K562 (cell line): ENCODE measurements at regions not wholly inside any gene's neighbourhood (a gene's known extent, or its start where the extent isn't known, plus 50 kb on each side); places are given as distances from the start of the nearest gene placed in this dataset.

Source experiments
- ATAC-seq: fragments of 200-7000 bp; cut with Tn5 transposase; 3 replicates; pipeline ENCODE4 v1.9.1; 2020; ENCODE audit warnings: moderate library complexity
- BruUV-seq: library from RNA; stranded (reverse); fragments of 400-500 nt; replicated peaks from 2 replicates; lab custom pipeline; 2021; lab: Mats Ljungman, UMichigan
- CTCF ChIA-PET: fragments of 300-600 bp; formaldehyde crosslinking; extraction: SDS; loops from one replicate; lab custom pipeline; 2021; ENCODE audit warnings: low intra/inter-chr PET ratio; lab: Yijun Ruan, JAX
- POLR2A ChIA-PET: fragments of 300-600, 350-650 bp; sonication (Branson Sonifier 250); formaldehyde crosslinking; extraction: SDS; loops from one replicate; lab custom pipeline; 2021; ENCODE audit warnings: antibody characterized with exemption, inconsistent platforms; lab: Yijun Ruan, JAX
- DNase-seq, 4 experiments: peaks; one replicate each; pipeline versions ENCODE4 v3.0.0 to v3.0.0-alpha.2; 2011 to 2018; ENCODE audit warnings: low spot score in 3 of 4, mixed read lengths in 3 of 4; ENCODE audit errors: extremely low read depth in 1 of 4
- FAIRE-seq: peaks from 2 replicates; lab custom pipeline; 2011; peaks lifted over from hg19 to GRCh38; lab: Jason Lieb, UNC
- H2AFZ ChIP-seq: 2 replicates; pipeline ENCODE4 v1.6.0; 2011; ENCODE audit warnings: low read depth, low read length, control low read depth, inconsistent platforms
- H3K27ac ChIP-seq: fragments of 200-600 bp; 3 replicates; pipeline ENCODE4 v1.8.0; 2011; ENCODE audit warnings: low read depth, mild to moderate bottlenecking, control low read depth, inconsistent platforms, low read length, moderate library complexity, mixed read lengths; ENCODE audit errors: extremely low read depth
- H3K27me3 ChIP-seq, 2 experiments: fragments of 300-600 bp in 1 of 2; 2 replicates in 1 of 2; 3 replicates in 1 of 2; pipeline versions ENCODE4 v1.6.0 to v1.8.0; 2011; ENCODE audit warnings: inconsistent platforms in 2 of 2, low read length in 2 of 2, mild to moderate bottlenecking in 1 of 2, mixed read lengths in 1 of 2, moderate library complexity in 1 of 2; ENCODE audit not compliant: control insufficient read depth in 2 of 2, insufficient read depth in 2 of 2
- H3K36me3 ChIP-seq: fragments of 300-600 bp; 3 replicates; pipeline ENCODE4 v1.8.0; 2011; ENCODE audit warnings: mild to moderate bottlenecking, low read length, inconsistent platforms; ENCODE audit not compliant: control insufficient read depth, insufficient read depth
- H3K4me1 ChIP-seq, 2 experiments: fragments of 200-600 bp in 1 of 2; replicated peaks in 1 of 2; 2 replicates in 1 of 2; 3 replicates in 1 of 2; pipeline versions ENCODE4 v1.5.1 to v1.8.0; 2011; ENCODE audit warnings: inconsistent platforms in 2 of 2, low read length in 2 of 2, mild to moderate bottlenecking in 1 of 2, mixed read lengths in 1 of 2, moderate library complexity in 1 of 2; ENCODE audit not compliant: control insufficient read depth in 2 of 2, insufficient read depth in 2 of 2
- H3K4me2 ChIP-seq: 2 replicates; pipeline ENCODE4 v1.6.1; 2011; ENCODE audit warnings: low read length, control low read depth, inconsistent platforms, mixed read lengths; ENCODE audit not compliant: insufficient read depth
- H3K4me3 ChIP-seq: fragments of 200-600 bp; sonication (generic), shearing (Covaris generic); 2 replicates; pipeline ENCODE4 v1.5.1; 2016; ENCODE audit warnings: control low read depth, inconsistent platforms
- H3K79me2 ChIP-seq: fragments of 200-600 bp; 3 replicates; pipeline ENCODE4 v1.8.0; 2011; ENCODE audit warnings: low read length, inconsistent platforms; ENCODE audit not compliant: control insufficient read depth, insufficient read depth
- H3K9ac ChIP-seq, 2 experiments: 2 replicates each; pipeline versions ENCODE4 v1.6.0 to v1.6.1; 2011; ENCODE audit warnings: low read depth in 2 of 2, low read length in 2 of 2, control low read depth in 1 of 2, inconsistent platforms in 1 of 2, mild to moderate bottlenecking in 1 of 2, mixed read lengths in 1 of 2; ENCODE audit not compliant: insufficient read depth in 1 of 2
- H3K9me1 ChIP-seq: one replicate; pipeline ENCODE4 v1.6.0; 2011; ENCODE audit warnings: inconsistent platforms, mild to moderate bottlenecking, low read length, moderate library complexity; ENCODE audit not compliant: control insufficient read depth, insufficient read depth
- H3K9me3 ChIP-seq: replicated peaks from 2 replicates; pipeline ENCODE4 v1.5.1; 2011; ENCODE audit warnings: low read depth, low read length, inconsistent platforms; ENCODE audit not compliant: control insufficient read depth, insufficient read depth
- H4K20me1 ChIP-seq: replicated peaks from 2 replicates; pipeline ENCODE4 v1.6.1; 2011; ENCODE audit warnings: low read length, inconsistent platforms, mixed read lengths; ENCODE audit not compliant: control insufficient read depth, insufficient read depth
- FOXK1 ChIP-seq: sonication (generic); formaldehyde crosslinking; IDR thresholded peaks from 2 replicates; pipeline ENCODE4 v1.8.0; 2022; ENCODE audit warnings: missing genetic modification reagents, mild to moderate bottlenecking, borderline replicate concordance
- HDAC6 ChIP-seq: IDR thresholded peaks from 2 replicates; pipeline ENCODE4 v1.6.1; 2012; ENCODE audit warnings: low read depth, mild to moderate bottlenecking, control low read depth, inconsistent platforms, low read length, moderate library complexity
- MCM2 ChIP-seq: fragments of 450-650 bp; IDR thresholded peaks from 2 replicates; pipeline ENCODE4 v1.6.1; 2017; ENCODE audit warnings: low read depth, mild to moderate bottlenecking
- MECOM ChIP-seq: fragments of 250-450 bp; sonication (Bioruptor Pico); IDR thresholded peaks from 2 replicates; pipeline ENCODE4 v1.8.0; 2022; ENCODE audit warnings: inconsistent platforms
- MEF2A ChIP-seq: IDR thresholded peaks from 2 replicates; pipeline ENCODE4 v1.6.1; 2011; ENCODE audit warnings: low read depth, mild to moderate bottlenecking, low read length, moderate library complexity; ENCODE audit not compliant: control insufficient read depth
- NFYB ChIP-seq: IDR thresholded peaks from 2 replicates; pipeline ENCODE4 v1.6.1; 2011; ENCODE audit warnings: mild to moderate bottlenecking, moderate library complexity; ENCODE audit not compliant: insufficient read length; ENCODE audit errors: extremely low read depth
- RUNX1 ChIP-seq: sonication (generic); IDR thresholded peaks from 2 replicates; pipeline ENCODE4 v1.6.1; 2016; ENCODE audit warnings: antibody characterized with exemption, low read depth
- SRSF1 ChIP-seq: fragments of 200-400 bp; formaldehyde crosslinking; IDR thresholded peaks from 2 replicates; pipeline ENCODE4 v1.6.1; 2017; ENCODE audit warnings: mild to moderate bottlenecking, low read depth, low read length, moderate library complexity
- YY1 ChIP-seq, 3 experiments: IDR thresholded peaks; 2 replicates each; pipeline ENCODE4 v1.6.1; 2011; ENCODE audit warnings: low read length in 2 of 3, mild to moderate bottlenecking in 2 of 3, moderate library complexity in 2 of 3, borderline replicate concordance in 1 of 3, control low read depth in 1 of 3, low read depth in 1 of 3; ENCODE audit not compliant: insufficient read depth in 3 of 3, insufficient replicate concordance in 2 of 3, control insufficient read depth in 1 of 3, insufficient read length in 1 of 3; ENCODE audit errors: extremely low read depth in 1 of 3
- WGBS: fragments of 100-300 bp; shearing (Covaris generic); methylation state at CpG from one replicate; pipeline ENCODE4 v1.1.6; 2016; ENCODE audit warnings: low coverage, mixed read lengths; ENCODE audit not compliant: insufficient coverage; ENCODE audit errors: missing lambda C conversion rate; 5-methylcytosine and 5-hydroxymethylcytosine counted together
- in situ Hi-C: fragments of 300-500 bp; cut with MboI; formaldehyde crosslinking; loops from 4 replicates; pipeline ENCODE4 v1.15.0; 2018; ENCODE audit warnings: inconsistent platforms, mixed read lengths
- intact Hi-C: fragments of 100-400 bp; cut with micrococcal nuclease; formaldehyde crosslinking; loops from 2 replicates; pipeline ENCODE4 v1.14.2; 2022

DNA sequence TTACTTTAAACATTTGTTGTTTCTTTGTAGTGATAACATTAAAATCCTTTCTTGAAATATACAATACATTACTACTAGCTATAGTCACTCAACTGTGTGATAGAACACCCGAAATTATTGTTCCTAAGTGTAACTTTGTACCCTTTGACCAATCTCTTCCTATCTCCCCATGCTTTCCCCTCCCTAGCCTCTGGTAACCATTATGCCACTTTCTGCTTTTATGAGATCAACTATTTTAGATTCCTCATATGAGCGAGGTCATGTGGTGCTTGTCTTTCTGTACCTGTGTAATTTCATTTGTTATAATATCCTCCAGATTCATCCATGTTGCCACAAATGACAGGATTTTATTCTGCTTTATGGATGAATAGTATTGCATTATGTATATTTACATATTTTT is 629.0 kb downstream of the USP25 start:
- Histone ChIP-seq H3K9ac (no peak overlapping the region), H3K27me3 (no peaks in the 10 kb centered on the region), H3K79me2 (no peaks in the 10 kb centered on the region), H3K4me3 (no peak overlapping the region), H3K4me2 (no peak overlapping the region), H3K27ac (no peak overlapping the region), H4K20me1 (no peaks in the 10 kb centered on the region), H3K9me3 (no peaks in the 10 kb centered on the region), H3K9me1 (no peaks in the 10 kb centered on the region), H2AFZ (no peak overlapping the region), H3K4me1 (no peaks in the 10 kb centered on the region), H3K36me3 (no peaks in the 10 kb centered on the region)
- DNase-seq (no peak), ATAC-seq (no peak), FAIRE-seq (no peak)
- intact Hi-C loops: no loop called here
- no peak for TF ChIP-seq NFYB
- ChIA-PET CTCF (no interaction called here), POLR2A (no interaction called here)
- no TSS peak for BruUV-seq
- in situ Hi-C loops: no loop called here
- WGBS: 0% methylated on average over 2 of the region's 2 CpGs

- H3K9ac ChIP-seq: no peak overlapping the region
- H3K79me2 ChIP-seq: no peaks in the 10 kb centered on the region
- no peak overlapping the region for H3K4me2 ChIP-seq
- CTCF ChIA-PET: no interaction called here
- H4K20me1 ChIP-seq: no peaks in the 10 kb centered on the region
- no peaks in the 10 kb centered on the region for H3K9me1 ChIP-seq
- H3K27me3 ChIP-seq: no peaks in the 10 kb centered on the region
- ATAC-seq (no peak), DNase-seq (no peak), FAIRE-seq (no peak)
- H2AFZ ChIP-seq: no peak overlapping the region
- no peak overlapping the region for H3K27ac ChIP-seq
- BruUV-seq: no TSS peak
- in situ Hi-C loops: no loop called here
- H3K9me3 ChIP-seq: no peaks in the 10 kb centered on the region
- 0% methylated on average over 2 of the region's 2 CpGs for WGBS
- H3K4me1 ChIP-seq: no peaks in the 10 kb centered on the region
- POLR2A ChIA-PET: no interaction called here
- no peaks in the 10 kb centered on the region for H3K36me3 ChIP-seq
- H3K4me3 ChIP-seq: no peak overlapping the region
- intact Hi-C loops: no loop called here
- TF ChIP-seq HDAC6 (no peak), MCM2 (no peak), FOXK1 (CRISPR knock-in tag) (no peak), YY1 (IDR thresholded peaks at IDR 0.05; ENCODE audit: borderline replicate concordance in 1 of 3, control insufficient read depth in 1 of 3, extremely low read depth in 1 of 3, insufficient read depth in 3 of 3, insufficient read length in 1 of 3, insufficient replicate concordance in 2 of 3, low read depth in 1 of 3, low read length in 2 of 3) (no peak), RUNX1 (no peak), MEF2A (no peak), MECOM (CRISPR knock-in tag) (no peak), SRSF1 (no peak)
Measured at GRCh38 chr21:16363100-16363499, 633.3 kb downstream of the USP25 start.
